ENCODE measurements at regions not wholly inside any gene's neighbourhood (a gene's known extent, or its start where the extent isn't known, plus 50 kb on each side); places are given as distances from the start of the nearest gene placed in this dataset.
"Not testable (repeated sequence)": the region's sequence is repeated elsewhere in the genome, so short reads cannot be mapped to it uniquely, and the experiment has no call there.

GRCh38 chr2:139410147-139410832, 630.1 kb upstream of the NXPH2 start:
- not testable (repeated sequence) for H2BK20ac ChIP-seq (ENCODE audit: low read depth, low read length, poor library complexity, severe bottlenecking); H3K18ac ChIP-seq (ENCODE audit: insufficient read length, low read depth, low read length); DNase-seq; H4K8ac ChIP-seq (replicated peaks; ENCODE audit: insufficient read length, low read depth, low read length); H3K9me3 ChIP-seq (ENCODE audit: control insufficient read depth, low read depth, low read length); H4K91ac ChIP-seq (ENCODE audit: insufficient read length, low read depth, low read length); H2BK15ac ChIP-seq (ENCODE audit: low read depth, low read length); H3K23ac ChIP-seq (ENCODE audit: insufficient read length, low read depth, low read length); H3K14ac ChIP-seq (ENCODE audit: insufficient read depth, low read length); H2BK5ac ChIP-seq (ENCODE audit: insufficient read length, low read length); H2BK12ac ChIP-seq (ENCODE audit: insufficient read length, low read depth, low read length); H2BK120ac ChIP-seq (ENCODE audit: low read depth, low read length, poor library complexity, severe bottlenecking); H3K9ac ChIP-seq (ENCODE audit: extremely low read depth, insufficient read length, low read length); H3K79me1 ChIP-seq (ENCODE audit: insufficient read depth, low read depth, low read length, poor library complexity, severe bottlenecking); H3K4me3 Mint-ChIP-seq; H3K27me3 Mint-ChIP-seq (ENCODE audit: low read depth); H4K20me1 ChIP-seq (ENCODE audit: control insufficient read depth, insufficient read depth, insufficient read length); H3K27ac ChIP-seq (ENCODE audit: insufficient read length, low read depth, low read length); H3K27ac Mint-ChIP-seq; H4K5ac ChIP-seq (ENCODE audit: insufficient read length, low read depth, low read length); H3K4me1 ChIP-seq (ENCODE audit: insufficient read depth, low read length); H3K4me2 ChIP-seq (ENCODE audit: insufficient read depth, insufficient read length, low read length); H2AK5ac ChIP-seq (ENCODE audit: insufficient read length, low read length); H2AFZ ChIP-seq (ENCODE audit: low read length); H3K79me2 ChIP-seq (ENCODE audit: insufficient read depth, low read length); H3K4ac ChIP-seq (ENCODE audit: low read depth, low read length); H3K27me3 ChIP-seq (ENCODE audit: insufficient read depth, low read length); H3K4me1 Mint-ChIP-seq; H3K23me2 ChIP-seq (ENCODE audit: insufficient read length, low read depth, low read length, poor library complexity, severe bottlenecking); H3T11ph ChIP-seq (ENCODE audit: low read length); H3K56ac ChIP-seq (ENCODE audit: insufficient read length, low read depth, low read length)
- Mint-ChIP-seq H3K36me3 (ENCODE audit: insufficient read depth in 1 of 3, low read depth in 3 of 3) (peaks cover 4 to 13% (median 9%) of the 10 kb centered on the region in 3 experiments; a peak in 4 of 7 replicates), H3K9me3 (peaks cover 10 to 12% of the 10 kb centered on the region in 2 experiments)
- no CpG with 5 or more reads among the region's 45 CpGs for WGBS (ENCODE audit: extremely low coverage, insufficient read length, low lambda C conversion rate)
